ENCODE measurements at regions not wholly inside any gene's neighbourhood (a gene's known extent, or its start where the extent isn't known, plus 50 kb on each side); places are given as distances from the start of the nearest gene placed in this dataset.

DNA sequence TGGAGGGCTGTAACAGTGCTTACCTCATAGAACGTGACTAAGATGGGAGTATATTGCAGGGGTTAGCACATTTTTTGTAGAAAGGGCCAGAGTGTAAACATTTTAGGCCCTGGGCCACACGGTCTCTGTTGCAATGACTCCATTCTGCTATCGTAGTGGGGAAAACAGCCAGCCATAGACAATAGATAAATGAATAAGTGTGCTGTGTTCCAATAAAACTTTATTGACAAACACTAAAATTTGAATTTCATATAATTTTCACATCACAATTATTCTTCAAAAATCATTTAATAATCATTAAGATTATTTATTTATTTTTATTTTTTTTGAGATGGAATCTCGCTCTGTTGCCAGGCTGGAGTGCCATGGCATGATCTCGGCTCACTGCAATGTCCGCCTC, 478.6 kb downstream of the SHQ1 start:
- H3K9me3 ChIP-seq (ENCODE audit: control insufficient read depth, insufficient read depth, low read length), result no peaks in the 10 kb centered on the region
- no peaks in the 10 kb centered on the region for H3K27me3 ChIP-seq (ENCODE audit: control insufficient read depth, insufficient read depth, low read length)
- no peaks in the 10 kb centered on the region for H3K36me3 ChIP-seq (ENCODE audit: control insufficient read depth, insufficient read depth, low read length)
- no peak for DNase-seq (ENCODE audit: low read depth, low spot score)
- H3K4me3 ChIP-seq (ENCODE audit: low read length), result no peak overlapping the region
- peaks cover 3% of the 10 kb centered on the region for H3K4me1 ChIP-seq (ENCODE audit: control insufficient read depth, insufficient read depth, low read length)
- no peak overlapping the region for H3K27ac ChIP-seq (ENCODE audit: low read length)
- no CpG with 5 or more reads among the region's 6 CpGs for WGBS (ENCODE audit: insufficient coverage, insufficient read length)

DNA sequence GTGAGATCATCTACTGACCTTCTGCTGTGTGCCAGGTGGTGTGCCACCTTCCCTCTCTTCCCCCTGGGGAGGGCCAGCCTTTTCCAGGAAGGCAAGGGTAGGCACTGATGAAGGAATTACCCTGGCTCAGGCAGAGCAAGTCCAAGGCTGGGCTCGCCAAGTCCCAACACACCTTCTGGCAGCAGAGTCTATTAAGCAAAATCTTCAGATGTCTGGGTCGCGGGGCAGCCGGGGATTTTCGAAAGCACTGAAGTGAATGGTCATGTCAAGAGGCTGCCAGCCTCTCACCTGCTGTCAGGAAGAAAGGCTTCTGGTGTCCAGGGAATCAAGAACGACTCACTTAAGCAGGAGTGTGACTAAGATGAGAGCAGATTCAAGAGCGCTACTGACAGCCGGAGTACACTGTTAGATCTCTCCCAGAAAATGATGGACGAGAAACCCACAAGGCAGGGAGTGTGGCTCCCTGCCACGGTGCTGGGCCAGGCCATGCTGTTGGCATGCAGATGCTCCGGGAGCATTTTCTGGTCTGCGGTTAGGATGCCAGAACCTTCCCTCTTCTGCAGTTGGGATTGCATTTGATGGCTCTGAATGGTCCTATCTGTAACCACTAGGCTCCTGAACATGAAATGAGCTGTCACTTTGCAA, 479.8 kb downstream of the SHQ1 start:
- Histone ChIP-seq H3K27ac (ENCODE audit: low read length) (no peak overlapping the region), H3K4me3 (ENCODE audit: low read length) (no peak overlapping the region), H3K27me3 (ENCODE audit: control insufficient read depth, insufficient read depth, low read length) (no peaks in the 10 kb centered on the region), H3K9me3 (ENCODE audit: control insufficient read depth, insufficient read depth, low read length) (no peaks in the 10 kb centered on the region), H3K36me3 (ENCODE audit: control insufficient read depth, insufficient read depth, low read length) (no peaks in the 10 kb centered on the region), H3K4me1 (ENCODE audit: control insufficient read depth, insufficient read depth, low read length) (peaks cover 3% of the 10 kb centered on the region)
- no peak for DNase-seq (ENCODE audit: low read depth, low spot score)
- WGBS (ENCODE audit: insufficient coverage, insufficient read length), result no CpG with 5 or more reads among the region's 12 CpGs

DNA sequence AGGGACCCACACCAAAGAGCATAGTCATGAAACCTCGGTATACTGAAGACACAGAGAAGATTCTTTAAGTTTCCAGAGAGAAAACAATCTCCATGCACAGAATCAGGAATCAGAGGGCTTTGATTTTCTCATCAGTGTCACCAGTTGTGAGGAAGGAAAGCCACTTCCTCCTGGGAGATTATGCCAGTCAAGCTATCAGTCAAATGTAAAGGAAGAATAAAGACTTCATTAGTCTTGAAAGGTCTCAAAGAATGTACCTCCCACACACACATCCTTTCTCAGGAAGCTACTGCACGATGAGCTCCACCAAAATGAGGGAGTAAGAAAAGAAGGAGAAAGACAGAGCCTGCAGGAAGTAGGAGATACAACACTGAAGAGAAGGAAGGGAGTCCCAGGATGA, 486.3 kb downstream of the SHQ1 start:
- no peak overlapping the region for H3K27ac ChIP-seq (ENCODE audit: low read length)
- H3K9me3 ChIP-seq (ENCODE audit: control insufficient read depth, insufficient read depth, low read length), result no peaks in the 10 kb centered on the region
- no peak for DNase-seq (ENCODE audit: low read depth, low spot score)
- H3K36me3 ChIP-seq (ENCODE audit: control insufficient read depth, insufficient read depth, low read length), result no peaks in the 10 kb centered on the region
- H3K27me3 ChIP-seq (ENCODE audit: control insufficient read depth, insufficient read depth, low read length), result no peaks in the 10 kb centered on the region
- no peak overlapping the region for H3K4me3 ChIP-seq (ENCODE audit: low read length)
- no CpG with 5 or more reads among the region's 2 CpGs for WGBS (ENCODE audit: insufficient coverage, insufficient read length)
- H3K4me1 ChIP-seq (ENCODE audit: control insufficient read depth, insufficient read depth, low read length), result no peaks in the 10 kb centered on the region

DNA sequence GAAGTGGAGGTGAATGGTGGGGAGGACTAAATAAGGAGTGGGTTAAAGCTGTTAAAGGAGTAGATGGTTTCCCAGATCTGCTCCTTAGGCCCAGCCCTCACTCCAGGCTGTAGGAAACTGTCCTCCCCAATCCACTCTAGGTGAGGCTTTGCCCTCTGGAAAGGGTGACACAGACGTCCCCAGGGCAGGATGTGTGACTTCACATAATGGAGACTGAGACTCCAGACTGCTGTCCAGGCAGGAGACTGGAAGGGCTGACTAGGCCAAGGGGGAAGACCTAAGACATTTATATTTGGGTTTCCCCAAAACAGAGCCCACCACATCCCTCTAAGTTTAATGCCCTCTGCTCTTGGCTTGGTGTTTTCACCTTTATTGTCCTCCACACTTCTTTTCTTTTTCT, 488.5 kb downstream of the SHQ1 start:
- no peaks in the 10 kb centered on the region for H3K36me3 ChIP-seq (ENCODE audit: control insufficient read depth, insufficient read depth, low read length)
- no peaks in the 10 kb centered on the region for H3K9me3 ChIP-seq (ENCODE audit: control insufficient read depth, insufficient read depth, low read length)
- H3K4me3 ChIP-seq (ENCODE audit: low read length), result no peak overlapping the region
- no peak for DNase-seq (ENCODE audit: low read depth, low spot score)
- H3K27me3 ChIP-seq (ENCODE audit: control insufficient read depth, insufficient read depth, low read length), result no peaks in the 10 kb centered on the region
- WGBS (ENCODE audit: insufficient coverage, insufficient read length), result no CpG with 5 or more reads among the region's 1 CpG
- H3K4me1 ChIP-seq (ENCODE audit: control insufficient read depth, insufficient read depth, low read length), result no peaks in the 10 kb centered on the region
- H3K27ac ChIP-seq (ENCODE audit: low read length), result no peak overlapping the region

DNA sequence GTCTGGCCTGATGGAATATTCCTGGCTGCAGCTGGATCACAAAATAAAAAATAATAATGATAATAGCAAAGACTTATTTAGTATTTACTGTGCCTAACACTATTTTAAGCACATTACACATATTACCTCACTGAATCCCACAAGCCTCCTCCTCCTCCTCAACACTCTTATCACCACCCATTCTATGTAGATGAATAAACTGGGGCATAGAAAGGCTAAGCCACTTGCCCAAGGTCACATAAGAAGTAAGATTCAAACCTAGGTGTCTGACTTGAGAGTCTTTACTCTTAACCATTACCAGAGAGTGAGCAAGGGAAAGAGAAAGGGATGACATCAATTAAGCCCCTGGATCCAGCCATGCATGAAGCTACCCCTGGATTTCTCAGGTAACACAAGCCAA, 493.1 kb downstream of the SHQ1 start:
- H3K9me3 ChIP-seq (ENCODE audit: control insufficient read depth, insufficient read depth, low read length), result no peaks in the 10 kb centered on the region
- no peak overlapping the region for H3K27ac ChIP-seq (ENCODE audit: low read length)
- no peaks in the 10 kb centered on the region for H3K36me3 ChIP-seq (ENCODE audit: control insufficient read depth, insufficient read depth, low read length)
- H3K27me3 ChIP-seq (ENCODE audit: control insufficient read depth, insufficient read depth, low read length), result no peaks in the 10 kb centered on the region
- no peak for DNase-seq (ENCODE audit: low read depth, low spot score)
- H3K4me3 ChIP-seq (ENCODE audit: low read length), result no peak overlapping the region
- H3K4me1 ChIP-seq (ENCODE audit: control insufficient read depth, insufficient read depth, low read length), result no peaks in the 10 kb centered on the region

DNA sequence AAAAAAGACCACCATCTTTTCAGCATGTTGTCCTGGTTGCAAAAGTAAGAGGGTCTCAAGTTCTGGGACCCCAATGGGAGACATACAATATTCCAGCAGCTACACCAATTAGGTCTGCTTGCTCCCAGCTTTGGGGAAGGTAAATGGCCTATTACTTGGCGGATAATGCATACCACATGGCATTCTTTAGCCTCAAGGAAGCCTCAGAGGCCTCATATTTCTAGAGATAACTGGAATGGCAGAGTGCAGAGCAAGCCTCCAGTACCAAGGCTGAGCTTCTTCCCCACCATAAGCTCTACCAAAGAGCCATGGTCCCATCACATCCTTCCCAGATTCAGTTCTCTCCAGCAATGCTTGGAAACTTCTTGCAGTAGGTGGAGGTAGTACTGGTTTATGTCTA, 493.8 kb downstream of the SHQ1 start:
- DNase-seq (ENCODE audit: low read depth, low spot score), result no peak

DNA sequence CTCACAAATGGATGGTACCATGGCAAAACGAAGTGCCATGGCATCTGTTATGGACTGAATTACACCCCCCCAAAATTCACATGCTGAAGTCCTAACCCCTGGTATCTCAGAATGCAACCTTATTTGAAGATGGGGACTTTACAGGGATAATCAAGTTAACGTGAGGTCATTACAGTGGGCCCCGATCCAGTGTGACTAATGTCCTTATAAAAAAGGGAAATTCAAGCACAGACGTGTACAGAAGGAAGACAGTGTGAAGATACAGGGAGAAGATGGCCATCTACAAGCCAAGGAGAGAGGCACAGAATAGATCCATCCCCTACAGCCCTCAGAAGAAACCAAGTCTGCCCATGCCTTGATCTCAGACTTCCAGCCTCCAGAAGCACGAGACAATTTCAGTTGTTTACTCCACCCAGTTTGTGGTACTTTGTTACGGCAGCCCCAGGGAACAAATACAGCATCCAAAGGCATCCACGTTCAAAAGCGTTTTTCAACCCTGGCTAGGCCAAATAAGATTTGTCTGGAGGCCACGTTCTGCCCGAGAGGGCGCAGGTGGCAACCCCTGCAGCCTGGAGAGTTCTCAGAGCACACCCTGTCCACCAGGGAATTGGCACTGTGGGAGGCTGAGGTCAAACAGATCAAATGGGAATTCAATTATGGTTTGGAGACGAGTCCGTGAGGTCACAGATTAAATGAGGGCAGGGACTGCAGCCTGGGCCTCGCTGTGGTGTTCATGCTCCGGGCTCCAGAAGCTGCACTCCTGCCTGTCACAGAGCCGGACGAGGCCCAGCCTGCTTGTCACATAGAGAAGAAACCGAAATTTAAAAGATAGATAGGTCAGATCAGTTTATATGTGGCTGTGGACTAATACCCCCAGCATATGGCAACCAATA, 494.8 kb downstream of the SHQ1 start:
- no peak for DNase-seq (ENCODE audit: low read depth, low spot score)
- H3K4me3 ChIP-seq (ENCODE audit: low read length), result no peak overlapping the region
- H3K9me3 ChIP-seq (ENCODE audit: control insufficient read depth, insufficient read depth, low read length), result no peaks in the 10 kb centered on the region
- H3K27me3 ChIP-seq (ENCODE audit: control insufficient read depth, insufficient read depth, low read length), result no peaks in the 10 kb centered on the region
- no peaks in the 10 kb centered on the region for H3K4me1 ChIP-seq (ENCODE audit: control insufficient read depth, insufficient read depth, low read length)
- no peaks in the 10 kb centered on the region for H3K36me3 ChIP-seq (ENCODE audit: control insufficient read depth, insufficient read depth, low read length)
- no peak overlapping the region for H3K27ac ChIP-seq (ENCODE audit: low read length)
- no CpG with 5 or more reads among the region's 18 CpGs for WGBS (ENCODE audit: insufficient coverage, insufficient read length)

More for the DNA sequence above, 493.8 kb downstream of the SHQ1 start:
- Histone ChIP-seq H3K36me3 (ENCODE audit: control insufficient read depth, insufficient read depth, low read length) (no peaks in the 10 kb centered on the region), H3K4me3 (ENCODE audit: low read length) (no peak overlapping the region), H3K27ac (ENCODE audit: low read length) (no peak overlapping the region), H3K9me3 (ENCODE audit: control insufficient read depth, insufficient read depth, low read length) (no peaks in the 10 kb centered on the region), H3K27me3 (ENCODE audit: control insufficient read depth, insufficient read depth, low read length) (no peaks in the 10 kb centered on the region), H3K4me1 (ENCODE audit: control insufficient read depth, insufficient read depth, low read length) (no peaks in the 10 kb centered on the region)
- WGBS (ENCODE audit: insufficient coverage, insufficient read length), result no CpG with 5 or more reads among the region's 1 CpG

DNA sequence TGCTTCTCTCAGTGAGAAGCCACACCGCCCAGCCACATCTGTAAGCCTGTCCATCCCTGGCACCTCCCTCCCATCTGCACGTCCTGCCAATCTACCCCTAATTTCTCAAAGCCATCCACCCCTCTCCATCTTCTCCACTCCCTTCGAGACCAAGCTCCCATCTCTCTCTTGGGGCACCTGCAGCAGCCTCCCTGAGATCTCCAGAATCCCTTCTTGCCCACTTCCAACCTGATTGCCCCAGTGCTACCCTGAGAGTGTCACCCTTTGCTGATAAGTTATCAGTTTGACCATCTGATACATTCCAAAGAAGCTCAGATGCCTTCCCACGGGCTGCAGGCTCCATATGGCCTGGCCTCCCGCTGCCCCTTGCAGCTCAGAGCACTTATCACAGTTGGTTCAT, 496.1 kb downstream of the SHQ1 start:
- H3K9me3 ChIP-seq (ENCODE audit: control insufficient read depth, insufficient read depth, low read length), result no peaks in the 10 kb centered on the region
- H3K27ac ChIP-seq (ENCODE audit: low read length), result no peak overlapping the region
- H3K27me3 ChIP-seq (ENCODE audit: control insufficient read depth, insufficient read depth, low read length), result no peaks in the 10 kb centered on the region
- no peak overlapping the region for H3K4me3 ChIP-seq (ENCODE audit: low read length)
- H3K4me1 ChIP-seq (ENCODE audit: control insufficient read depth, insufficient read depth, low read length), result 0 out of 2 replicates have a peak, but pooled peaks cover 1% of the 10 kb centered on the region
- no CpG with 5 or more reads among the region's 5 CpGs for WGBS (ENCODE audit: insufficient coverage, insufficient read length)
- no peaks in the 10 kb centered on the region for H3K36me3 ChIP-seq (ENCODE audit: control insufficient read depth, insufficient read depth, low read length)
- no peak for DNase-seq (ENCODE audit: low read depth, low spot score)

DNA sequence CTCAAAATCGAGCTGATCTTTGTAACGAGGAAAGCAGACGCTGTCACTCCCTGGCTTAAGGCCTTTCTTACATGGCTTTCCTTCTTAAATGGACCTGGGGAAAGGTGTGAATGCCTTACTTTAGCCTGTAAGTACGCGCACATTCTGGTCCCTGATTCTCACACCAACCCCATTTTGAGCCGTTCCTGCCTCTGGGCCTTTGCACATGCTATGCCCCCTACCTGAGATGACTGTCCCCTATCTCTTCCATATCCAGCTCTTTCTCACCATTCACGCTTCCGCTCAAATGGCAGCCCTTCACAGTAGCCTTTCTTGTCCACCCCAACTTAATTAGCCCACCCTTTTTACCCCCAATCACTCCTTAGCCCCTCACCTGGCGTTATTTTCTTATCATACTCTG, 496.7 kb downstream of the SHQ1 start:
- Histone ChIP-seq H3K27me3 (ENCODE audit: control insufficient read depth, insufficient read depth, low read length) (no peaks in the 10 kb centered on the region), H3K36me3 (ENCODE audit: control insufficient read depth, insufficient read depth, low read length) (no peaks in the 10 kb centered on the region), H3K9me3 (ENCODE audit: control insufficient read depth, insufficient read depth, low read length) (no peaks in the 10 kb centered on the region), H3K4me3 (ENCODE audit: low read length) (no peak overlapping the region), H3K27ac (ENCODE audit: low read length) (no peak overlapping the region), H3K4me1 (ENCODE audit: control insufficient read depth, insufficient read depth, low read length) (0 out of 2 replicates have a peak, but pooled peaks cover 1% of the 10 kb centered on the region)
- no CpG with 5 or more reads among the region's 9 CpGs for WGBS (ENCODE audit: insufficient coverage, insufficient read length)
- no peak for DNase-seq (ENCODE audit: low read depth, low spot score)

DNA sequence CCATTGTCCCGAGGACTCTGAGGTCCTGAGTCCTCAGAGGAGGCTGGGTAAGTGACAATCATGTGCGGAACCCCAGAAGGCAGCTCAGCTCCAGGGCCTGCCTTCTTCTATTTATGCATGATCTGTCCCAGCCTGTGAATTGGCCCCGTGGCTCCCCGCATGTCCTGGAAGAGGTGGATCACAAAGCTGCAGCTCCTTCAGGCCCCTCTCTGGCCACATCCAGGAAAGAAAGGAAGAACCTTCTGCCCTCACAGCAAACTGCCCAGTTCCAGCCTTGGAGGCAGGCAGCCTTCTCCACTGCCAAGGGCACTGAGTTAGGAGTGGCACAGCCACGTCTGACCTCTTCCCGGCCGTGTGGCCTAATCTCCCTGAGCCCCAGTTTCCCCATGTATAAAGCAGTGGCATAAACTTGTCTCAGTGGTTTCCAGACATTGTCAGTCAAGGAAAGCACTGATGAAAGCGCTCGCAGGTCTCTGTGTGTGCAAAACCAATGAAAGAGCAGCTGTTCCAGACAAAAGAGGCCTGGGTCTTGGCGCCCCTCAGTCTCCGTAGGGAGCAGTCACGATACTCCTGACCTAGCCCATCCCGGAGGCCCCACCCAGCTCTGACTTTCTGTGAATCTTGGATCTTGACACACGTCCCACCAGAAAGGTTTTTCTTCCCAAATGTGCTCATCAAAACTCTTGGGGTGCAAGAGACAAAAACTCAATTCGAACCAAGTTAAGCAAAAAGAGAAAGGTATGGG, 497.3 kb downstream of the SHQ1 start:
- 0 out of 2 replicates have a peak, but pooled peaks cover 1% of the 10 kb centered on the region for H3K4me1 ChIP-seq (ENCODE audit: control insufficient read depth, insufficient read depth, low read length)

More for the DNA sequence above, 497.3 kb downstream of the SHQ1 start:
- no CpG with 5 or more reads among the region's 15 CpGs for WGBS (ENCODE audit: insufficient coverage, insufficient read length)
- H3K36me3 ChIP-seq (ENCODE audit: control insufficient read depth, insufficient read depth, low read length), result no peaks in the 10 kb centered on the region
- no peak overlapping the region for H3K27ac ChIP-seq (ENCODE audit: low read length)
- H3K9me3 ChIP-seq (ENCODE audit: control insufficient read depth, insufficient read depth, low read length), result no peaks in the 10 kb centered on the region
- H3K27me3 ChIP-seq (ENCODE audit: control insufficient read depth, insufficient read depth, low read length), result no peaks in the 10 kb centered on the region
- DNase-seq (ENCODE audit: low read depth, low spot score), result no peak
- no peak overlapping the region for H3K4me3 ChIP-seq (ENCODE audit: low read length)

Measured in iPS DF 6.9 (cell line).